ENCODE measurements at regions not wholly inside any gene's neighbourhood (a gene's known extent, or its start where the extent isn't known, plus 50 kb on each side); places are given as distances from the start of the nearest gene placed in this dataset.

DNA sequence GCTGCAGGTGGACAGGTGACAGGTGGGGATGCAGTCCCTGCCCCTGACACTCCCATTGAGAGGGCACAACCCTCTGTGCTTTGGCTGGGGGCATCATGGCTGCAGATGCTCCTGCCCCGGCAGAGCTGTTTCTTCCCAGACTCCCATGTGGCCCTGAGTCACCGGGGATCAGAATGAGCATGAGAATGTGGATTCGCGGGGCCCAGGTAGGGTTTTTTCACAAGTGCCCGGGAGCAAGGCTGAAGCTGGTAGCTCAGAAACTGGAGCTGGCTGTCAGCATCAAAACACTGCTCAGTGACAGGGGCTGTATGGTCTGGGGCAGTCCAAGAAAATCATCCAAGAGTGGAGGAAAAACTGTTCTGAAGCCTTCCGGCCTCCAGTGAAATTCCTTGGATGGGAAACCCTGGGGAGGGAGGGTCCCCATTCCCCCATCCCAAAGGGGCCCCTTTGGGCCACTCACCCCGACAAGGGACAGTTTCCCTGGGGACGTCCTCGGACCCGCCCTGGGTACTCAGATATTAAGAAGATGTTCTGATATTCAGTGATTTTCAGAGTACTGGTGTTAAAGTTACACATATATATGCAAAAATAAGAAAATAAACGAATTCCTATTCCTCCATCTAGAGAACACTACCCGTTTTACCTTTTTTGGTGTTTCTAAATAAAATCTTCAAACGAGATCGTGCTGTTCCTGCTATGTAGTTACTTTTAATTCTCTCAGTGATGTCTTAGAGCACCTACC lies 120.1 kb upstream of the LPCAT1 start:
- no peak for TF ChIP-seq REST (IDR thresholded peaks at IDR 0.05; ENCODE audit: insufficient read depth in 1 of 2, low read depth in 2 of 2, low read length in 1 of 2)
- TF ChIP-seq CTCF (IDR thresholded peaks at IDR 0.05): no peak
- TF ChIP-seq POLR2AphosphoS5 (IDR thresholded peaks at IDR 0.05; ENCODE audit: low read depth, low read length): no peak
- TF ChIP-seq SIN3A (IDR thresholded peaks at IDR 0.05; ENCODE audit: borderline replicate concordance, insufficient read depth, low read depth, low read length): no peak

Data from Panc1 (cell line).